ENCODE measurements at regions not wholly inside any gene's neighbourhood (a gene's known extent, or its start where the extent isn't known, plus 50 kb on each side); places are given as distances from the start of the nearest gene placed in this dataset.

DNA sequence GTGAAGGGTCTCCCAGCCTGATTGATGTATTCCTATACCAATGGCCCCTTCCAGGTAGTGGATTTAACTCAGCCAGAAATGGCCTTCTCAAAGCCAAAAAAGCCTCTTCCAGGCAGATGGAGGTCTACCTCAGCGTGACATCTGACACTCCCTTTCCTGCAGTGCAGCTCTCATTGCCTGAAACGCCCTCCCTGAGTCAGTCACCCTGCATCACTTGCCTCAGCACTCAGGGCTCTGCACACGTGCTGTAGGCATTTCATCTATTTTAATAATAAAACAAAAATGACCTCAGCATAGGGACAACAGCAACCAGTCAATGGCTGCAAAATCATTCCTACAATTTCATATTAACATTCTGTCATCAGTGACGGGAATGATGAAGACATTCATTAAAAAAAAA, 64.4 kb upstream of the GJA5 start:
- no peak overlapping the region for H3K23ac ChIP-seq (ENCODE audit: low read length in 2 of 2)
- no peak for DNase-seq
- H3K4me2 ChIP-seq (ENCODE audit: low read length, poor library complexity, severe bottlenecking) = no peak overlapping the region
- H3K4me1 ChIP-seq (ENCODE audit: control insufficient read depth, insufficient read depth, low read depth, low read length) = no peaks in the 10 kb centered on the region
- no peaks in the 10 kb centered on the region for H3K36me3 ChIP-seq (ENCODE audit: control insufficient read depth in 1 of 2, insufficient read depth in 2 of 2, low read depth in 1 of 2, low read length in 2 of 2)
- H3K4me3 ChIP-seq (ENCODE audit: insufficient read depth in 1 of 2, low read depth in 1 of 2, low read length in 2 of 2) = no peak overlapping the region
- H2AK5ac ChIP-seq (ENCODE audit: low read length, severe bottlenecking) = no peak overlapping the region
- no peak overlapping the region for H4K8ac ChIP-seq (ENCODE audit: low read length)
- 66% methylated on average over 4 of the region's 4 CpGs for WGBS
- H3K14ac ChIP-seq (ENCODE audit: low read length in 2 of 2) = no peak overlapping the region
- no peak overlapping the region for H2BK12ac ChIP-seq (ENCODE audit: low read length in 2 of 2)
- no peak overlapping the region for H2BK120ac ChIP-seq (ENCODE audit: low read depth, low read length)
- no peak overlapping the region for H4K91ac ChIP-seq (ENCODE audit: low read length)
- H2BK15ac ChIP-seq (ENCODE audit: low read depth, poor library complexity, severe bottlenecking) = no peak overlapping the region
- H3K27me3 ChIP-seq (ENCODE audit: control insufficient read depth in 1 of 2, insufficient read depth in 1 of 2, low read length in 2 of 2) = peaks cover 0 to 15% of the 10 kb centered on the region in 2 experiments
- H3K4ac ChIP-seq (ENCODE audit: low read depth in 1 of 2, low read length in 2 of 2) = no peak overlapping the region
- no peak overlapping the region for H2AFZ ChIP-seq (ENCODE audit: low read depth, low read length)
- no peak overlapping the region for H2BK5ac ChIP-seq (ENCODE audit: low read depth, low read length, poor library complexity, severe bottlenecking)
- no peak overlapping the region for H3K18ac ChIP-seq (ENCODE audit: low read depth in 1 of 2, low read length in 2 of 2)
- H3K9me3 ChIP-seq (ENCODE audit: control insufficient read depth, low read length) = no peaks in the 10 kb centered on the region
- no peak overlapping the region for H3K27ac ChIP-seq (ENCODE audit: low read length, poor library complexity, severe bottlenecking)
- no peaks in the 10 kb centered on the region for H3K79me1 ChIP-seq (replicated peaks; ENCODE audit: low read length, poor library complexity, severe bottlenecking)
- H3K9ac ChIP-seq (ENCODE audit: low read length) = no peak overlapping the region

DNA sequence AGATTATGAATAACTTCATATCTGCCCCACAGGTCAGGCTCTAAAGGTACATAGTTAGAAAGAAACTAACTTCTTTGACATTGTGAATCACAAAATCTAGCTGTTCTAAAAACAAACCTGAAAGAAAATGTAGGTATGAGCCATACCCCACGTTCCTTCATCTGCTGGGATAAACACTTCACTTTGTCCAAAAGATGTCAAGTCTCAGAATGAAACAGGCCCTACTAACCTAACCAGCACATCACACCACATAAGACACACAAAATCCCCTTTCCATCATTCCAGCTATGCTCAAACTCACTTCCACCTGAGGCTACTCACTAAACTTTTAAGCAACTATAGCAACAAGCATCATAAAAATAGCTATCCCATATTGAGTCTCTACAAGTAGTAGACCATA, 65.2 kb upstream of the GJA5 start:
- 52% methylated on average over 1 of the region's 1 CpG for WGBS
- Histone ChIP-seq H3K9me3 (ENCODE audit: control insufficient read depth, low read length) (no peaks in the 10 kb centered on the region), H2AK5ac (ENCODE audit: low read length, severe bottlenecking) (no peak overlapping the region), H2BK5ac (ENCODE audit: low read depth, low read length, poor library complexity, severe bottlenecking) (no peak overlapping the region), H3K4ac (ENCODE audit: low read depth in 1 of 2, low read length in 2 of 2) (no peak overlapping the region), H3K4me2 (ENCODE audit: low read length, poor library complexity, severe bottlenecking) (no peak overlapping the region), H4K8ac (ENCODE audit: low read length) (no peak overlapping the region), H3K27ac (ENCODE audit: low read length, poor library complexity, severe bottlenecking) (no peak overlapping the region), H3K23ac (ENCODE audit: low read length in 2 of 2) (no peak overlapping the region), H2BK15ac (ENCODE audit: low read depth, poor library complexity, severe bottlenecking) (no peak overlapping the region), H3K9ac (ENCODE audit: low read length) (no peak overlapping the region), H3K4me1 (ENCODE audit: control insufficient read depth, insufficient read depth, low read depth, low read length) (no peaks in the 10 kb centered on the region), H3K79me1 (replicated peaks; ENCODE audit: low read length, poor library complexity, severe bottlenecking) (no peaks in the 10 kb centered on the region), H3K14ac (ENCODE audit: low read length in 2 of 2) (no peak overlapping the region), H3K36me3 (ENCODE audit: control insufficient read depth in 1 of 2, insufficient read depth in 2 of 2, low read depth in 1 of 2, low read length in 2 of 2) (no peaks in the 10 kb centered on the region), H4K91ac (ENCODE audit: low read length) (no peak overlapping the region), H3K4me3 (ENCODE audit: insufficient read depth in 1 of 2, low read depth in 1 of 2, low read length in 2 of 2) (no peak overlapping the region), H2BK120ac (ENCODE audit: low read depth, low read length) (no peak overlapping the region), H2AFZ (ENCODE audit: low read depth, low read length) (no peak overlapping the region), H2BK12ac (ENCODE audit: low read length in 2 of 2) (no peak overlapping the region), H3K18ac (ENCODE audit: low read depth in 1 of 2, low read length in 2 of 2) (no peak overlapping the region), H3K27me3 (ENCODE audit: control insufficient read depth in 1 of 2, insufficient read depth in 1 of 2, low read length in 2 of 2) (peaks cover 0 to 7% of the 10 kb centered on the region in 2 experiments)
- DNase-seq = no peak

- Histone ChIP-seq H3K79me1 (replicated peaks; ENCODE audit: low read length, poor library complexity, severe bottlenecking) (no peaks in the 10 kb centered on the region), H3K4ac (ENCODE audit: low read depth in 1 of 2, low read length in 2 of 2) (no peak overlapping the region), H4K91ac (ENCODE audit: low read length) (no peak overlapping the region), H3K4me2 (ENCODE audit: low read length, poor library complexity, severe bottlenecking) (no peak overlapping the region), H3K4me3 (ENCODE audit: insufficient read depth in 1 of 2, low read depth in 1 of 2, low read length in 2 of 2) (no peak overlapping the region), H4K8ac (ENCODE audit: low read length) (no peak overlapping the region), H2BK15ac (ENCODE audit: low read depth, poor library complexity, severe bottlenecking) (no peak overlapping the region), H2AFZ (ENCODE audit: low read depth, low read length) (no peak overlapping the region), H2AK5ac (ENCODE audit: low read length, severe bottlenecking) (no peak overlapping the region), H3K18ac (ENCODE audit: low read depth in 1 of 2, low read length in 2 of 2) (no peak overlapping the region), H3K14ac (ENCODE audit: low read length in 2 of 2) (no peak overlapping the region), H2BK120ac (ENCODE audit: low read depth, low read length) (no peak overlapping the region), H3K27me3 (ENCODE audit: control insufficient read depth in 1 of 2, insufficient read depth in 1 of 2, low read length in 2 of 2) (peaks cover 0 to 3% of the 10 kb centered on the region in 2 experiments), H2BK12ac (ENCODE audit: low read length in 2 of 2) (no peak overlapping the region), H2BK5ac (ENCODE audit: low read depth, low read length, poor library complexity, severe bottlenecking) (no peak overlapping the region), H3K4me1 (ENCODE audit: control insufficient read depth, insufficient read depth, low read depth, low read length) (no peaks in the 10 kb centered on the region), H3K9me3 (ENCODE audit: control insufficient read depth, low read length) (no peaks in the 10 kb centered on the region), H3K27ac (ENCODE audit: low read length, poor library complexity, severe bottlenecking) (no peak overlapping the region), H3K9ac (ENCODE audit: low read length) (no peak overlapping the region), H3K23ac (ENCODE audit: low read length in 2 of 2) (no peak overlapping the region), H3K36me3 (ENCODE audit: control insufficient read depth in 1 of 2, insufficient read depth in 2 of 2, low read depth in 1 of 2, low read length in 2 of 2) (no peaks in the 10 kb centered on the region)
- WGBS = 67% methylated on average over 1 of the region's 1 CpG
- DNase-seq = no peak
These were observed 65.9 kb upstream of the GJA5 start for GRCh38 chr1:147826259-147826658.

GRCh38 chr1:147833231-147833860, 69.2 kb upstream of the GJA8 start:
- Histone ChIP-seq H4K8ac (ENCODE audit: low read length) (no peak overlapping the region), H3K23ac (ENCODE audit: low read length in 2 of 2) (no peak overlapping the region), H3K27me3 (ENCODE audit: control insufficient read depth in 1 of 2, insufficient read depth in 1 of 2, low read length in 2 of 2) (peaks cover 0 to 8% of the 10 kb centered on the region in 2 experiments), H3K79me1 (replicated peaks; ENCODE audit: low read length, poor library complexity, severe bottlenecking) (no peaks in the 10 kb centered on the region), H3K14ac (ENCODE audit: low read length in 2 of 2) (no peak overlapping the region), H3K27ac (ENCODE audit: low read length, poor library complexity, severe bottlenecking) (no peak overlapping the region), H4K91ac (ENCODE audit: low read length) (no peak overlapping the region), H2BK15ac (ENCODE audit: low read depth, poor library complexity, severe bottlenecking) (no peak overlapping the region), H3K36me3 (ENCODE audit: control insufficient read depth in 1 of 2, insufficient read depth in 2 of 2, low read depth in 1 of 2, low read length in 2 of 2) (no peaks in the 10 kb centered on the region), H3K4me3 (ENCODE audit: insufficient read depth in 1 of 2, low read depth in 1 of 2, low read length in 2 of 2) (no peak overlapping the region), H2BK5ac (ENCODE audit: low read depth, low read length, poor library complexity, severe bottlenecking) (no peak overlapping the region), H3K9me3 (ENCODE audit: control insufficient read depth, low read length) (no peaks in the 10 kb centered on the region), H2BK120ac (ENCODE audit: low read depth, low read length) (no peak overlapping the region), H3K4me1 (ENCODE audit: control insufficient read depth, insufficient read depth, low read depth, low read length) (no peaks in the 10 kb centered on the region), H3K9ac (ENCODE audit: low read length) (no peak overlapping the region), H3K4me2 (ENCODE audit: low read length, poor library complexity, severe bottlenecking) (no peak overlapping the region), H3K18ac (ENCODE audit: low read depth in 1 of 2, low read length in 2 of 2) (no peak overlapping the region), H2BK12ac (ENCODE audit: low read length in 2 of 2) (no peak overlapping the region), H2AK5ac (ENCODE audit: low read length, severe bottlenecking) (no peak overlapping the region), H2AFZ (ENCODE audit: low read depth, low read length) (no peak overlapping the region), H3K4ac (ENCODE audit: low read depth in 1 of 2, low read length in 2 of 2) (no peak overlapping the region)
- 45% methylated on average over 3 of the region's 3 CpGs for WGBS
- DNase-seq = no peak
